NK-92 treated with Interleukin-12 subunit alpha and Interleukin-12 subunit beta, amount 100 ng/mL, for 24 hours (cell line): ENCODE measurements at regions not wholly inside any gene's neighbourhood (a gene's known extent, or its start where the extent isn't known, plus 50 kb on each side); places are given as distances from the start of the nearest gene placed in this dataset.

ENCODE experiments used
- DNase-seq: peaks from one replicate; lab custom pipeline; 2025; lab: John Stamatoyannopoulos, UW

GRCh38 chr2:153105829-153106578 lies 372.6 kb downstream of the RPRM start:
- no peak for DNase-seq

- no peak for DNase-seq
Observed at GRCh38 chr2:153101187-153101586, 377.4 kb downstream of the RPRM start.

- no peak for DNase-seq
Observed at GRCh38 chr2:153100151-153100550, 378.4 kb downstream of the RPRM start.

- no peak for DNase-seq
Observed at GRCh38 chr2:153098073-153098472, 379.7 kb downstream of the ARL6IP6 start.

- no peak for DNase-seq
Observed at GRCh38 chr2:153096272-153096671, 377.9 kb downstream of the ARL6IP6 start.

- DNase-seq: no peak
Observed at GRCh38 chr2:153091344-153091743, 372.9 kb downstream of the ARL6IP6 start.

- no peak for DNase-seq
Observed at GRCh38 chr2:153079315-153079714, 360.9 kb downstream of the ARL6IP6 start.

- no peak for DNase-seq
Observed at GRCh38 chr2:153077311-153077710, 358.9 kb downstream of the ARL6IP6 start.

- DNase-seq: no peak
Observed at GRCh38 chr2:153074207-153074606, 355.8 kb downstream of the ARL6IP6 start.

- no peak for DNase-seq
Observed at GRCh38 chr2:153072813-153073212, 354.4 kb downstream of the ARL6IP6 start.

- DNase-seq: no peak
Observed at GRCh38 chr2:153072077-153072476, 353.7 kb downstream of the ARL6IP6 start.

- no peak for DNase-seq
Observed at GRCh38 chr2:153071090-153071489, 352.7 kb downstream of the ARL6IP6 start.

- DNase-seq: no peak
Observed at GRCh38 chr2:153068915-153069314, 350.5 kb downstream of the ARL6IP6 start.

GRCh38 chr2:153068052-153068451 lies 349.6 kb downstream of the ARL6IP6 start:
- no peak for DNase-seq

GRCh38 chr2:153059338-153060052 lies 341.1 kb downstream of the ARL6IP6 start:
- DNase-seq: no peak

GRCh38 chr2:153057743-153058142 lies 339.3 kb downstream of the ARL6IP6 start:
- DNase-seq: no peak

- no peak for DNase-seq
Observed at GRCh38 chr2:153055182-153055581, 336.8 kb downstream of the ARL6IP6 start.

- DNase-seq: no peak
Observed at GRCh38 chr2:153052807-153053559, 334.6 kb downstream of the ARL6IP6 start.

GRCh38 chr2:153047220-153047619 lies 328.8 kb downstream of the ARL6IP6 start:
- DNase-seq: no peak

GRCh38 chr2:153043385-153043784 lies 325.0 kb downstream of the ARL6IP6 start:
- no peak for DNase-seq

- no peak for DNase-seq
Observed at GRCh38 chr2:153028626-153029025, 310.2 kb downstream of the ARL6IP6 start.

GRCh38 chr2:153027533-153027932 lies 309.1 kb downstream of the ARL6IP6 start:
- DNase-seq: no peak

GRCh38 chr2:153020201-153020600 lies 301.8 kb downstream of the ARL6IP6 start:
- no peak for DNase-seq
